Keratinocyte (primary cell): ENCODE measurements at regions not wholly inside any gene's neighbourhood (a gene's known extent, or its start where the extent isn't known, plus 50 kb on each side); places are given as distances from the start of the nearest gene placed in this dataset.

Source experiments
- EZH2 ChIP-seq: IDR thresholded peaks from one replicate; pipeline ENCODE4 v1.6.1; 2012; ENCODE audit warnings: inconsistent platforms, mild to moderate bottlenecking, low read length, moderate library complexity
- TF ChIP-seq, protein P1 (sequence below), 3 experiments: IDR thresholded peaks in 1 of 3; conservative IDR thresholded peaks in 1 of 3; optimal IDR thresholded peaks in 1 of 3; 2 replicates in 2 of 3; 3 replicates in 1 of 3; pipeline versions ENCODE3 to v1.5.1; 2011; ENCODE audit warnings: low read length in 3 of 3, mild to moderate bottlenecking in 3 of 3, moderate library complexity in 2 of 3, control low read depth in 1 of 3, inconsistent platforms in 1 of 3; ENCODE audit not compliant: insufficient read depth in 2 of 3; ENCODE audit errors: extremely low read depth in 1 of 3

DNA sequence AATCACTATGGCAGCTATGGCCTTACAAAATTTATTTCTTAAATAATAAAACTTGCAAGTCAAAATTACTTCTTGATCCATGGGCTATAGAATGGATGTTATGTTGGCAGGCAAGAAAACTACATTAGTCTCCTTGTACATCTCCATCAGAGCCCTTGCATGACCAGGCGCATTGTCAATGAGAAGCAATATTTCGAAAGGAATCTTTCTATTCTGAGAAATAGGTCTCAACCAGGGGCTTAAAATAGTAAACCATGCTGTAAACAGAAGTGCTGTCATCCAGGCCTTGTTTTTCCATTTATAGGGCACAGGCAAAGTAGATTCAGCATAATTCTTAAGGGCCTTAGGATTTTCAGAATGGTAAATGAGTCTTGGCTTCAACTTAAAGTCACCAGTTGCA lies 220.1 kb downstream of the SREK1 start:
- TF ChIP-seq EZH2 = no peak
- TF ChIP-seq, protein P1, sequence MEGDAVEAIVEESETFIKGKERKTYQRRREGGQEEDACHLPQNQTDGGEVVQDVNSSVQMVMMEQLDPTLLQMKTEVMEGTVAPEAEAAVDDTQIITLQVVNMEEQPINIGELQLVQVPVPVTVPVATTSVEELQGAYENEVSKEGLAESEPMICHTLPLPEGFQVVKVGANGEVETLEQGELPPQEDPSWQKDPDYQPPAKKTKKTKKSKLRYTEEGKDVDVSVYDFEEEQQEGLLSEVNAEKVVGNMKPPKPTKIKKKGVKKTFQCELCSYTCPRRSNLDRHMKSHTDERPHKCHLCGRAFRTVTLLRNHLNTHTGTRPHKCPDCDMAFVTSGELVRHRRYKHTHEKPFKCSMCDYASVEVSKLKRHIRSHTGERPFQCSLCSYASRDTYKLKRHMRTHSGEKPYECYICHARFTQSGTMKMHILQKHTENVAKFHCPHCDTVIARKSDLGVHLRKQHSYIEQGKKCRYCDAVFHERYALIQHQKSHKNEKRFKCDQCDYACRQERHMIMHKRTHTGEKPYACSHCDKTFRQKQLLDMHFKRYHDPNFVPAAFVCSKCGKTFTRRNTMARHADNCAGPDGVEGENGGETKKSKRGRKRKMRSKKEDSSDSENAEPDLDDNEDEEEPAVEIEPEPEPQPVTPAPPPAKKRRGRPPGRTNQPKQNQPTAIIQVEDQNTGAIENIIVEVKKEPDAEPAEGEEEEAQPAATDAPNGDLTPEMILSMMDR (optimal IDR thresholded peaks at IDR 0.05 in 1 of 3, IDR thresholded peaks at IDR 0.05 in 1 of 3, conservative IDR thresholded peaks at IDR 0.05 in 1 of 3; ENCODE audit: extremely low read depth in 1 of 3, insufficient read depth in 2 of 3, low read length in 3 of 3) = no peak
